ENCODE measurements at regions not wholly inside any gene's neighbourhood (a gene's known extent, or its start where the extent isn't known, plus 50 kb on each side); places are given as distances from the start of the nearest gene placed in this dataset.

GRCh38 chr14:84107835-84108343 lies 1422.1 kb upstream of the FLRT2 start:
- no peak overlapping the region for H3K4me3 ChIP-seq (ENCODE audit: low read length in 3 of 3)
- peaks cover 0 to 3% (median 0%) of the 10 kb centered on the region in 3 donors for H3K9me3 ChIP-seq (ENCODE audit: control insufficient read depth in 2 of 3, insufficient read depth in 1 of 3, low read length in 3 of 3)
- intact Hi-C loops (cut with DNase I) = no loop called here
- no peaks in the 10 kb centered on the region for H3K36me3 ChIP-seq (ENCODE audit: control insufficient read depth in 2 of 3, insufficient read depth in 3 of 3, low read length in 3 of 3)
- H3K27ac ChIP-seq (ENCODE audit: low read depth in 2 of 2, low read length in 2 of 2) = no peak overlapping the region
- DNase-seq (peak in 1 of 5 donors; percentile 25), FAIRE-seq (no peak)
- no peaks in the 10 kb centered on the region for H3K4me1 ChIP-seq (ENCODE audit: control insufficient read depth in 2 of 3, insufficient read depth in 2 of 3, low read depth in 1 of 3, low read length in 3 of 3)
- no peaks in the 10 kb centered on the region for H3K27me3 ChIP-seq (ENCODE audit: control insufficient read depth, insufficient read depth, low read length)
- H3K9ac ChIP-seq (ENCODE audit: low read length in 3 of 3) = no peak overlapping the region
- TF ChIP-seq CTCF (IDR thresholded peaks at IDR 0.05; ENCODE audit: borderline replicate concordance, extremely low read depth, insufficient read depth) = no peak

- DNase-seq (no peak), FAIRE-seq (no peak)
- H3K27ac ChIP-seq (ENCODE audit: low read depth in 2 of 2, low read length in 2 of 2) = no peak overlapping the region
- no peak overlapping the region for H3K4me3 ChIP-seq (ENCODE audit: low read length in 3 of 3)
- H3K4me1 ChIP-seq (ENCODE audit: control insufficient read depth in 2 of 3, insufficient read depth in 2 of 3, low read depth in 1 of 3, low read length in 3 of 3) = no peaks in the 10 kb centered on the region
- intact Hi-C loops (cut with DNase I) = no loop called here
- TF ChIP-seq CTCF (IDR thresholded peaks at IDR 0.05; ENCODE audit: borderline replicate concordance, extremely low read depth, insufficient read depth) = no peak
- peaks cover 0 to 1% (median 0%) of the 10 kb centered on the region in 3 donors for H3K9me3 ChIP-seq (ENCODE audit: control insufficient read depth in 2 of 3, insufficient read depth in 1 of 3, low read length in 3 of 3)
- H3K9ac ChIP-seq (ENCODE audit: low read length in 3 of 3) = no peak overlapping the region
- H3K27me3 ChIP-seq (ENCODE audit: control insufficient read depth, insufficient read depth, low read length) = no peaks in the 10 kb centered on the region
- no peaks in the 10 kb centered on the region for H3K36me3 ChIP-seq (ENCODE audit: control insufficient read depth in 2 of 3, insufficient read depth in 3 of 3, low read length in 3 of 3)
These were observed 1421.0 kb upstream of the FLRT2 start for GRCh38 chr14:84108746-84109457.

- no peaks in the 10 kb centered on the region for H3K9me3 ChIP-seq (ENCODE audit: control insufficient read depth in 2 of 3, insufficient read depth in 1 of 3, low read length in 3 of 3)
- TF ChIP-seq CTCF (IDR thresholded peaks at IDR 0.05; ENCODE audit: borderline replicate concordance, extremely low read depth, insufficient read depth) = no peak
These were observed 1417.4 kb upstream of the FLRT2 start for GRCh38 chr14:84112589-84112988.

More at GRCh38 chr14:84112589-84112988, 1417.4 kb upstream of the FLRT2 start:
- Histone ChIP-seq H3K27ac (ENCODE audit: low read depth in 2 of 2, low read length in 2 of 2) (no peak overlapping the region), H3K9ac (ENCODE audit: low read length in 3 of 3) (no peak overlapping the region), H3K27me3 (ENCODE audit: control insufficient read depth, insufficient read depth, low read length) (no peaks in the 10 kb centered on the region), H3K36me3 (ENCODE audit: control insufficient read depth in 2 of 3, insufficient read depth in 3 of 3, low read length in 3 of 3) (no peaks in the 10 kb centered on the region), H3K4me3 (ENCODE audit: low read length in 3 of 3) (no peak overlapping the region), H3K4me1 (ENCODE audit: control insufficient read depth in 2 of 3, insufficient read depth in 2 of 3, low read depth in 1 of 3, low read length in 3 of 3) (no peaks in the 10 kb centered on the region)
- intact Hi-C loops (cut with DNase I) = no loop called here
- DNase-seq (no peak), FAIRE-seq (no peak)

All from kidney (tissue), 13 donors.